SK-N-SH (cell line): ENCODE measurements at regions not wholly inside any gene's neighbourhood (a gene's known extent, or its start where the extent isn't known, plus 50 kb on each side); places are given as distances from the start of the nearest gene placed in this dataset.

Experiments used
- CTCF ChIA-PET: fragments of 300-600, 350-600 bp; formaldehyde crosslinking; extraction: SDS; loops from one replicate; lab custom pipeline; 2021; lab: Yijun Ruan, JAX
- POLR2A ChIA-PET: fragments of 350-600 bp; sonication (Branson Sonifier 250); formaldehyde crosslinking; extraction: SDS; loops from one replicate; lab custom pipeline; 2020; ENCODE audit warnings: antibody characterized with exemption, inconsistent platforms; lab: Yijun Ruan, JAX
- DNase-seq: peaks from one replicate; pipeline ENCODE4 v3.0.0; 2012
- H2AFZ ChIP-seq: fragments of 200-600 bp; sonication (generic); 2 replicates; pipeline ENCODE4 v1.8.1; 2016; ENCODE audit warnings: antibody characterized with exemption, mild to moderate bottlenecking, low read depth
- H3F3A ChIP-seq: fragments of 200-600 bp; sonication (generic); replicated peaks from 2 replicates; pipeline ENCODE3; 2016; ENCODE audit warnings: antibody characterized with exemption, mild to moderate bottlenecking; ENCODE audit not compliant: insufficient read depth
- H3K27ac ChIP-seq, 2 experiments: fragments of 200-500 bp in 1 of 2; fragments of 200-600 bp in 1 of 2; sonication (Bioruptor generic) in 1 of 2; sonication (generic), shearing (Covaris generic) in 1 of 2; 2 replicates each; pipeline versions ENCODE4 v1.5.1 to v1.6.1; 2014 to 2016; ENCODE audit warnings: low read depth in 2 of 2, inconsistent platforms in 1 of 2, low read length in 1 of 2, mild to moderate bottlenecking in 1 of 2, mixed read lengths in 1 of 2
- H3K27me3 ChIP-seq: fragments of 200-600 bp; sonication (generic), shearing (Covaris generic); 2 replicates; pipeline ENCODE4 v1.6.1; 2016; ENCODE audit warnings: mixed run types; ENCODE audit not compliant: insufficient read depth
- H3K36me3 ChIP-seq, 2 experiments: fragments of 200-500 bp in 1 of 2; fragments of 200-600 bp in 1 of 2; sonication (Bioruptor generic) in 1 of 2; sonication (generic) in 1 of 2; replicated peaks in 1 of 2; 2 replicates each; pipeline versions ENCODE3 to v1.5.1; 2014 to 2016; ENCODE audit warnings: low read length in 1 of 2, mild to moderate bottlenecking in 1 of 2; ENCODE audit not compliant: insufficient read depth in 2 of 2, control insufficient read depth in 1 of 2
- H3K4me1 ChIP-seq, 2 experiments: fragments of 200-500 bp in 1 of 2; fragments of 200-600 bp in 1 of 2; sonication (Bioruptor generic) in 1 of 2; sonication (generic), shearing (Covaris generic) in 1 of 2; 2 replicates each; pipeline versions ENCODE4 v1.5.1 to v1.6.1; 2014 to 2016; ENCODE audit warnings: low read depth in 1 of 2, low read length in 1 of 2, mixed run types in 1 of 2; ENCODE audit not compliant: insufficient read depth in 2 of 2, control insufficient read depth in 1 of 2
- H3K4me2 ChIP-seq: fragments of 200-600 bp; sonication (generic), shearing (Covaris generic); 2 replicates; pipeline ENCODE4 v1.6.1; 2017; ENCODE audit warnings: mixed run types
- H3K4me3 ChIP-seq, 2 experiments: fragments of 200-500 bp in 1 of 2; fragments of 200-600 bp in 1 of 2; sonication (Bioruptor generic) in 1 of 2; sonication (generic), shearing (Covaris generic) in 1 of 2; 2 replicates each; pipeline versions ENCODE4 v1.5.1 to v1.8.1; 2014 to 2016; ENCODE audit warnings: low read depth in 2 of 2, inconsistent platforms in 1 of 2, low read length in 1 of 2, mild to moderate bottlenecking in 1 of 2, mixed read lengths in 1 of 2, moderate library complexity in 1 of 2
- H3K79me2 ChIP-seq: fragments of 200-600 bp; sonication (generic); 2 replicates; pipeline ENCODE4 v1.8.1; 2017; ENCODE audit warnings: mild to moderate bottlenecking; ENCODE audit not compliant: insufficient read depth
- H3K9ac ChIP-seq: fragments of 200-600 bp; sonication (generic); 2 replicates; pipeline ENCODE4 v1.6.1; 2017; ENCODE audit warnings: mixed run types
- H3K9me2 ChIP-seq: fragments of 200-600 bp; sonication (generic); 2 replicates; pipeline ENCODE4 v1.6.1; 2017; ENCODE audit warnings: mixed run types
- H3K9me3 ChIP-seq: fragments of 200-600 bp; sonication (generic); 2 replicates; pipeline ENCODE4 v1.6.1; 2017; ENCODE audit warnings: mixed run types, mild to moderate bottlenecking, moderate library complexity
- H4K20me1 ChIP-seq: fragments of 200-600 bp; sonication (generic); 2 replicates; pipeline ENCODE4 v1.6.1; 2017; ENCODE audit warnings: mild to moderate bottlenecking, mixed run types; ENCODE audit not compliant: insufficient read depth
- CHD2 ChIP-seq: fragments of 150-350 bp; IDR thresholded peaks from 2 replicates; pipeline ENCODE4 v1.6.1; 2018; ENCODE audit warnings: low read length; ENCODE audit not compliant: partially characterized antibody
- ELF1 ChIP-seq: IDR thresholded peaks from 2 replicates; pipeline ENCODE4 v1.4.0; 2012
- IRF3 ChIP-seq: fragments of 150-350 bp; IDR thresholded peaks from 2 replicates; pipeline ENCODE4 v1.6.1; 2016; ENCODE audit warnings: mild to moderate bottlenecking, low read depth, low read length
- MEF2A ChIP-seq: IDR thresholded peaks from 2 replicates; pipeline ENCODE4 v1.4.0; 2012; ENCODE audit warnings: low read depth, borderline replicate concordance
- POLR2AphosphoS5 ChIP-seq: IDR thresholded peaks from 2 replicates; pipeline ENCODE4 v1.6.1; 2012; ENCODE audit warnings: low read depth, low read length
- TAF1 ChIP-seq: IDR thresholded peaks from 2 replicates; pipeline ENCODE4 v1.6.1; 2012; ENCODE audit warnings: low read depth, mild to moderate bottlenecking, low read length, moderate library complexity, borderline replicate concordance
- TEAD4 ChIP-seq: IDR thresholded peaks from 2 replicates; pipeline ENCODE4 v1.4.0; 2012; ENCODE audit warnings: mild to moderate bottlenecking, borderline replicate concordance; ENCODE audit not compliant: insufficient read depth
- WGBS: methylation state at CpG from one replicate; pipeline ENCODE4 v1.1.6; 2017; ENCODE audit warnings: low lambda C conversion rate; 5-methylcytosine and 5-hydroxymethylcytosine counted together

- WGBS, result 43% methylated on average over 6 of the region's 6 CpGs
- Histone ChIP-seq H2AFZ (no peak overlapping the region), H3K9me2 (no peaks in the 10 kb centered on the region), H3K4me3 (no peak overlapping the region), H4K20me1 (no peaks in the 10 kb centered on the region), H3K79me2 (no peaks in the 10 kb centered on the region), H3K4me2 (no peak overlapping the region), H3K4me1 (no peaks in the 10 kb centered on the region), H3K9me3 (no peaks in the 10 kb centered on the region), H3K27me3 (no peaks in the 10 kb centered on the region), H3F3A (no peaks in the 10 kb centered on the region), H3K9ac (no peak overlapping the region), H3K36me3 (no peaks in the 10 kb centered on the region), H3K27ac (no peak overlapping the region)
- ChIA-PET CTCF (interaction anchor here (1.0 kb wide), 1 partner anchor 26 kb away, joined by 3 read pairs; no protein-coding TSS in a partner anchor), POLR2A (no interaction called here)
- TF ChIP-seq IRF3, result no peak
- no peak for TF ChIP-seq ELF1
- no peak for TF ChIP-seq CHD2
- no peak for TF ChIP-seq TEAD4
- no peak for TF ChIP-seq POLR2AphosphoS5
- no peak for TF ChIP-seq MEF2A
- no peak for TF ChIP-seq TAF1
- DNase-seq, result no peak
Measured at GRCh38 chr12:95601091-95601961, 50.0 kb upstream of the USP44 start.
